ENCODE measurements at regions not wholly inside any gene's neighbourhood (a gene's known extent, or its start where the extent isn't known, plus 50 kb on each side); places are given as distances from the start of the nearest gene placed in this dataset.

DNA sequence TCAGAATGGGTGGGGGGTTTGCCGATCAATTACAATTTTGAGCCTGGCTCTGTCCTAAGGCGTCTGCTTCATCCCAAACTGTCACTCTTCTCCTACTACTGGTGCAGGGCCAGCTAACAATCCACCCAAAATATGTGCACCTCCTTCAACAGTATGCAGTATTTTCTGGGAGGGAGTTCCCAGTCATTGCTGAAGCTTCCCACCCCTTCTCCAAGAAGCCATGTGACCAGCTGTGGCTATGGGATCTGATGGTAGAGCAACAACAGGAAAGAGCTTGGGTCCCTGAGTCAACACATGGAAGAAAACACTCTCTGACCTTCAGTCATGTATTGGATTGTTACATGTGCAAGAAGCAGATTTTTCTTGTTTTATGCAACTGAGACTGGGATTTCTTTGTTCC, 185.7 kb upstream of the GHITM start:
- ChIA-PET POLR2A (ENCODE audit: unreplicated experiment) (no interaction called here), CTCF (no interaction called here)
- H3F3A ChIP-seq (ENCODE audit: insufficient read depth, low read depth), result no peaks in the 10 kb centered on the region
- no peak overlapping the region for H3K4me3 ChIP-seq
- H3K27ac ChIP-seq, result no peak overlapping the region
- H2AFZ ChIP-seq, result no peak overlapping the region
- no peaks in the 10 kb centered on the region for H3K9me2 ChIP-seq (ENCODE audit: insufficient read depth)
- intact Hi-C loops (cut with micrococcal nuclease; ENCODE audit: unreplicated experiment), result no loop called here
- H3K4me1 ChIP-seq (replicated peaks; ENCODE audit: insufficient read depth), result no peaks in the 10 kb centered on the region
- BruUV-seq (replicated peaks), result no TSS peak
- no peaks in the 10 kb centered on the region for H3K9me3 ChIP-seq (ENCODE audit: insufficient read depth, low read depth)
- DNase-seq, result no peak
- H3K36me3 ChIP-seq (ENCODE audit: low read depth), result no peaks in the 10 kb centered on the region
- TF ChIP-seq EZH2 (IDR thresholded peaks at IDR 0.05; ENCODE audit: low read depth), result no peak
- TF ChIP-seq, protein P1, sequence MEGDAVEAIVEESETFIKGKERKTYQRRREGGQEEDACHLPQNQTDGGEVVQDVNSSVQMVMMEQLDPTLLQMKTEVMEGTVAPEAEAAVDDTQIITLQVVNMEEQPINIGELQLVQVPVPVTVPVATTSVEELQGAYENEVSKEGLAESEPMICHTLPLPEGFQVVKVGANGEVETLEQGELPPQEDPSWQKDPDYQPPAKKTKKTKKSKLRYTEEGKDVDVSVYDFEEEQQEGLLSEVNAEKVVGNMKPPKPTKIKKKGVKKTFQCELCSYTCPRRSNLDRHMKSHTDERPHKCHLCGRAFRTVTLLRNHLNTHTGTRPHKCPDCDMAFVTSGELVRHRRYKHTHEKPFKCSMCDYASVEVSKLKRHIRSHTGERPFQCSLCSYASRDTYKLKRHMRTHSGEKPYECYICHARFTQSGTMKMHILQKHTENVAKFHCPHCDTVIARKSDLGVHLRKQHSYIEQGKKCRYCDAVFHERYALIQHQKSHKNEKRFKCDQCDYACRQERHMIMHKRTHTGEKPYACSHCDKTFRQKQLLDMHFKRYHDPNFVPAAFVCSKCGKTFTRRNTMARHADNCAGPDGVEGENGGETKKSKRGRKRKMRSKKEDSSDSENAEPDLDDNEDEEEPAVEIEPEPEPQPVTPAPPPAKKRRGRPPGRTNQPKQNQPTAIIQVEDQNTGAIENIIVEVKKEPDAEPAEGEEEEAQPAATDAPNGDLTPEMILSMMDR (conservative IDR thresholded peaks at IDR 0.05), result no peak
- no peak overlapping the region for H3K4me2 ChIP-seq
- H4K20me1 ChIP-seq (ENCODE audit: insufficient read depth), result peaks cover 2% of the 10 kb centered on the region; the same call in 1 of the 2 replicates
- H3K27me3 ChIP-seq (ENCODE audit: insufficient read depth, low read depth), result no peaks in the 10 kb centered on the region
- H3K79me2 ChIP-seq (ENCODE audit: low read depth), result no peaks in the 10 kb centered on the region

DNA sequence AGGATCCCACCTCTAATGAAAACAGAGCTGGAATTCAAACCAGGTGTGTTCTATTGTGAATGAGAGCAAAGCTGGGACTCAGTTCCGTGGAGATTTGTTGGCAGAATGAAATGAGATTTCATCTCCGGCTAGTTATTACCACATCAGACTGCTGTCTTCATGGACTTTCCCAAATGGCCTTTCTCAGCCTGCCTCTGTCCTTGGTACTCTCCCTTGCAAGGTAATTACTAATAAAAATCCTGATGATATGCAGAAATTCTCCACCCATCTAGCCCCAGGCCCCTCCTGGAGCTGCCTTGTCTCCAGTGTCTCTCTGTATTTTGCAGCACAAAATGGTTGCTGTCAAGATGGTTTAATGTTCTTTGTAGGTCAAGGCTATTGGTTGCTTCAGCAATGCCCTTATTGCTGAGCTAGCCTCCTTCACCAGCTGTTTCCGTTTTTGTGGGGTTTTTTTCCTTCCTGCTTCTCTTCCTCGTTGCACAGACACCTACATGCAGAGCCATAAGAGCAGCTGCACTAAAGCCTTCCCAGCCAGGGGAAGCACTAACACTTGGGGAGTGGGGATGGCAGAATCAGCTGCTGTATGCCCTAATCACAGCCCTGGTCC, 185.0 kb upstream of the GHITM start:
- DNase-seq, result no peak
- CTCF ChIA-PET, result no interaction called here
- no peaks in the 10 kb centered on the region for H3K27me3 ChIP-seq (ENCODE audit: insufficient read depth, low read depth)
- no peak overlapping the region for H3K27ac ChIP-seq
- H3K9me3 ChIP-seq (ENCODE audit: insufficient read depth, low read depth), result no peaks in the 10 kb centered on the region
- POLR2A ChIA-PET (ENCODE audit: unreplicated experiment), result no interaction called here
- no peaks in the 10 kb centered on the region for H3K36me3 ChIP-seq (ENCODE audit: low read depth)
- H2AFZ ChIP-seq, result no peak overlapping the region
- TF ChIP-seq EZH2 (IDR thresholded peaks at IDR 0.05; ENCODE audit: low read depth), result no peak
- TF ChIP-seq, protein P1 (conservative IDR thresholded peaks at IDR 0.05), result no peak
- H4K20me1 ChIP-seq (ENCODE audit: insufficient read depth), result no peaks in the 10 kb centered on the region; the same call in 1 of the 2 replicates
- H3F3A ChIP-seq (ENCODE audit: insufficient read depth, low read depth), result no peaks in the 10 kb centered on the region
- no peak overlapping the region for H3K4me3 ChIP-seq
- H3K4me2 ChIP-seq, result no peak overlapping the region
- H3K9me2 ChIP-seq (ENCODE audit: insufficient read depth), result no peaks in the 10 kb centered on the region
- H3K79me2 ChIP-seq (ENCODE audit: low read depth), result no peaks in the 10 kb centered on the region
- H3K4me1 ChIP-seq (replicated peaks; ENCODE audit: insufficient read depth), result no peaks in the 10 kb centered on the region
- intact Hi-C loops (cut with micrococcal nuclease; ENCODE audit: unreplicated experiment), result no loop called here
- no TSS peak for BruUV-seq (replicated peaks)

DNA sequence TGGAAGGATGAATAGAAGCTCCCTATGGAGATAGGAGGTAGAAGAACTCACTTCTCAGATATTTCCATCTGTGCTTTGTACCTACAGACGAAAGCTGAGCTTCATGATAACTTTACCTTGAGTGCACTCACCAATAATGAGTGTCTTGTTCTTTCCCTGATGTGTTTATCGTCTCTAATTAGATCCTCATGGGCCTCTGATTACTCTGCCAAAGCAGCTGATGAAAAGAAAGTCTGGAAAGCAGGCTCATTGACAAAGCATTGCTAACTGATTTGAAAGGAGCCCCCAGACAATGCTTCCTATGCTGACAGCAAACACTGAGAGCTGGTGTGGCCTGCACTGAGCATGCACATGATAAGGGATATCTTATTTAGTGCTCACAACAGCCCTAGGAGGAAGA, 183.9 kb upstream of the GHITM start:
- Histone ChIP-seq H2AFZ (no peak overlapping the region), H3K27ac (no peak overlapping the region), H3K9me3 (ENCODE audit: insufficient read depth, low read depth) (no peaks in the 10 kb centered on the region), H4K20me1 (ENCODE audit: insufficient read depth) (no peaks in the 10 kb centered on the region; the same call in 1 of the 2 replicates), H3K79me2 (ENCODE audit: low read depth) (no peaks in the 10 kb centered on the region), H3K9me2 (ENCODE audit: insufficient read depth) (no peaks in the 10 kb centered on the region), H3K4me2 (no peak overlapping the region), H3K4me3 (no peak overlapping the region), H3K4me1 (replicated peaks; ENCODE audit: insufficient read depth) (no peaks in the 10 kb centered on the region), H3K36me3 (ENCODE audit: low read depth) (no peaks in the 10 kb centered on the region), H3K27me3 (ENCODE audit: insufficient read depth, low read depth) (no peaks in the 10 kb centered on the region), H3F3A (ENCODE audit: insufficient read depth, low read depth) (no peaks in the 10 kb centered on the region)
- POLR2A ChIA-PET (ENCODE audit: unreplicated experiment), result no interaction called here
- TF ChIP-seq, protein P1 (conservative IDR thresholded peaks at IDR 0.05), result no peak
- TF ChIP-seq EZH2 (IDR thresholded peaks at IDR 0.05; ENCODE audit: low read depth), result no peak
- CTCF ChIA-PET, result no interaction called here
- BruUV-seq (replicated peaks), result no TSS peak
- DNase-seq, result no peak
- intact Hi-C loops (cut with micrococcal nuclease; ENCODE audit: unreplicated experiment), result no loop called here
